ENCODE measurements at regions not wholly inside any gene's neighbourhood (a gene's known extent, or its start where the extent isn't known, plus 50 kb on each side); places are given as distances from the start of the nearest gene placed in this dataset.

DNA sequence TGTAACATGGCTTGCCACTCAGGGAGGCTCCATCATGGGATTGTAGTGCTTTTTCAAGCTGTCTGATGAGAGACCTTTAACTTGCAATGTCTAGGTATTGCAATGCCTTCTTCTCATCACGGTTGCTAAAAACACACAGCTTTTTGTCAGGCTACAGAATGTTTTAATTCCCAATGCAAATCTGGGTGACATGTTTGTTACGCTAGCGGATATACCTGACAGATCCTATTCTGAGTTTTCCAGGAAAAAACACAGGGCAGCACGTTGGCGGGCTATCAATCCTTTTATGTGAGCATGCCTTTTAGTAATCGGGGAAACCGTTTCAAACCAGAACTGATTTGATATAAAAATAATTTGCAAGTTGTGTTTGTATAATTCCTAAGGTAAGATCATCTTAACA is 577.2 kb upstream of the MAP3K7 start:
- no peaks in the 10 kb centered on the region for H3K36me3 ChIP-seq (ENCODE audit: control insufficient read depth in 1 of 2, insufficient read depth in 2 of 2, low read length in 2 of 2)
- H3K9ac ChIP-seq (ENCODE audit: low read depth in 1 of 2, low read length in 2 of 2): no peak overlapping the region
- H3K9me3 ChIP-seq (ENCODE audit: control insufficient read depth in 1 of 2, low read length in 2 of 2): no peaks in the 10 kb centered on the region
- H3K4me1 ChIP-seq (ENCODE audit: control insufficient read depth in 1 of 2, insufficient read depth in 2 of 2, low read length in 2 of 2): no peaks in the 10 kb centered on the region
- no peaks in the 10 kb centered on the region for H3K27me3 ChIP-seq (ENCODE audit: control insufficient read depth in 1 of 2, insufficient read depth in 2 of 2, low read length in 2 of 2)
- H3K4me3 ChIP-seq (ENCODE audit: low read depth in 1 of 2, low read length in 2 of 2): no peak overlapping the region
- no peak overlapping the region for H3K27ac ChIP-seq (ENCODE audit: low read depth, low read length)

DNA sequence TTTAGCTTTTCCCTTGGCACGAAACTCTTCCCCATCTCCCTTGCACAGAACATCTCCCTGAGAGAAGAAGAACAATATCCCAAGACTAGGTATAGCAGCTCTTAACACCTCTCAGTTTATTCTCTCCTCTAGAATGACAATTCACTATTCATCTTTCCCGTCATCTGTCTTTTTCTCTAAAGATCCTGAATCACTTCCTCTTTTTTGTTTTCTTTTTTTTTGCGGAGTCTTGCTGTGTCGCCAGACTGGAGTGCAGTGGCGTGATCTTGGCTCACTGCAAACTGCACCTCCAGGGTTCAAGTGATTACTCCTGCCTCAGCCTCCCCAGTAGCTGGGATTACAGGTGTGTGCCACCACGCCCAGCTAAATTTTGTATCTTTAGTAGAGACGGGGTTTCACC is 574.4 kb upstream of the MAP3K7 start:
- no peaks in the 10 kb centered on the region for H3K27me3 ChIP-seq (ENCODE audit: control insufficient read depth in 1 of 2, insufficient read depth in 2 of 2, low read length in 2 of 2)
- H3K4me1 ChIP-seq (ENCODE audit: control insufficient read depth in 1 of 2, insufficient read depth in 2 of 2, low read length in 2 of 2): no peaks in the 10 kb centered on the region
- no peak overlapping the region for H3K4me3 ChIP-seq (ENCODE audit: low read depth in 1 of 2, low read length in 2 of 2)
- no peak overlapping the region for H3K9ac ChIP-seq (ENCODE audit: low read depth in 1 of 2, low read length in 2 of 2)
- no peaks in the 10 kb centered on the region for H3K9me3 ChIP-seq (ENCODE audit: control insufficient read depth in 1 of 2, low read length in 2 of 2)
- no peak overlapping the region for H3K27ac ChIP-seq (ENCODE audit: low read depth, low read length)
- no peaks in the 10 kb centered on the region for H3K36me3 ChIP-seq (ENCODE audit: control insufficient read depth in 1 of 2, insufficient read depth in 2 of 2, low read length in 2 of 2)

GRCh38 chr6:91155129-91155785 is 568.4 kb upstream of the MAP3K7 start:
- no peaks in the 10 kb centered on the region for H3K36me3 ChIP-seq (ENCODE audit: control insufficient read depth in 1 of 2, insufficient read depth in 2 of 2, low read length in 2 of 2)
- H3K27me3 ChIP-seq (ENCODE audit: control insufficient read depth in 1 of 2, insufficient read depth in 2 of 2, low read length in 2 of 2): no peaks in the 10 kb centered on the region
- H3K9me3 ChIP-seq (ENCODE audit: control insufficient read depth in 1 of 2, low read length in 2 of 2): no peaks in the 10 kb centered on the region
- no peak overlapping the region for H3K4me3 ChIP-seq (ENCODE audit: low read depth in 1 of 2, low read length in 2 of 2)
- no peak overlapping the region for H3K9ac ChIP-seq (ENCODE audit: low read depth in 1 of 2, low read length in 2 of 2)
- H3K27ac ChIP-seq (ENCODE audit: low read depth, low read length): no peak overlapping the region
- H3K4me1 ChIP-seq (ENCODE audit: control insufficient read depth in 1 of 2, insufficient read depth in 2 of 2, low read length in 2 of 2): no peaks in the 10 kb centered on the region

DNA sequence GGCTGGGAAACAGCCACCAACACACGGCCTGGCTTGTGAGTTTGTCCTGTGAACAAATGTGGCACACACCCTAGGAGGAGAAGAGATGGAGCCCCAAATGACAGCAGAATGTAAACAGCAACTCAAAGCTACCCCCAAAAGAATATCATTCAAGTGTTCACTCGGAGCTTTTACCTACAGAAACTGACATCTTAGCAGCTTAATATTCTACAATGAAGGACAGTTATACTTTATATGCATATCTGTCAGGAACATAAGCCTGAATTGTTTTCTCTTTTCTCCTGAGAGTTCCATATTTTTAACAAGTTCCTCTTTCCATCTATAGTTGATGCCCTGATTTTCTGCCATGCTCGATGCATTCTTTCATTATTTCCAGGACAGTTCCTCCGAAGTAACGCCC is 566.0 kb upstream of the MAP3K7 start:
- Histone ChIP-seq H3K27me3 (ENCODE audit: control insufficient read depth in 1 of 2, insufficient read depth in 2 of 2, low read length in 2 of 2) (no peaks in the 10 kb centered on the region), H3K4me1 (ENCODE audit: control insufficient read depth in 1 of 2, insufficient read depth in 2 of 2, low read length in 2 of 2) (no peaks in the 10 kb centered on the region), H3K36me3 (ENCODE audit: control insufficient read depth in 1 of 2, insufficient read depth in 2 of 2, low read length in 2 of 2) (no peaks in the 10 kb centered on the region), H3K9ac (ENCODE audit: low read depth in 1 of 2, low read length in 2 of 2) (no peak overlapping the region), H3K27ac (ENCODE audit: low read depth, low read length) (no peak overlapping the region), H3K4me3 (ENCODE audit: low read depth in 1 of 2, low read length in 2 of 2) (no peak overlapping the region), H3K9me3 (ENCODE audit: control insufficient read depth in 1 of 2, low read length in 2 of 2) (no peaks in the 10 kb centered on the region)

- H3K27ac ChIP-seq (ENCODE audit: low read depth, low read length): no peak overlapping the region
- H3K27me3 ChIP-seq (ENCODE audit: control insufficient read depth in 1 of 2, insufficient read depth in 2 of 2, low read length in 2 of 2): no peaks in the 10 kb centered on the region
- no peak overlapping the region for H3K4me3 ChIP-seq (ENCODE audit: low read depth in 1 of 2, low read length in 2 of 2)
- no peaks in the 10 kb centered on the region for H3K9me3 ChIP-seq (ENCODE audit: control insufficient read depth in 1 of 2, low read length in 2 of 2)
- no peaks in the 10 kb centered on the region for H3K4me1 ChIP-seq (ENCODE audit: control insufficient read depth in 1 of 2, insufficient read depth in 2 of 2, low read length in 2 of 2)
- H3K9ac ChIP-seq (ENCODE audit: low read depth in 1 of 2, low read length in 2 of 2): no peak overlapping the region
- no peaks in the 10 kb centered on the region for H3K36me3 ChIP-seq (ENCODE audit: control insufficient read depth in 1 of 2, insufficient read depth in 2 of 2, low read length in 2 of 2)
These were observed 563.3 kb upstream of the MAP3K7 start for GRCh38 chr6:91149956-91150705.

- H3K4me1 ChIP-seq (ENCODE audit: control insufficient read depth in 1 of 2, insufficient read depth in 2 of 2, low read length in 2 of 2): no peaks in the 10 kb centered on the region
These were observed 562.5 kb upstream of the MAP3K7 start for GRCh38 chr6:91149246-91149955.

DNA sequence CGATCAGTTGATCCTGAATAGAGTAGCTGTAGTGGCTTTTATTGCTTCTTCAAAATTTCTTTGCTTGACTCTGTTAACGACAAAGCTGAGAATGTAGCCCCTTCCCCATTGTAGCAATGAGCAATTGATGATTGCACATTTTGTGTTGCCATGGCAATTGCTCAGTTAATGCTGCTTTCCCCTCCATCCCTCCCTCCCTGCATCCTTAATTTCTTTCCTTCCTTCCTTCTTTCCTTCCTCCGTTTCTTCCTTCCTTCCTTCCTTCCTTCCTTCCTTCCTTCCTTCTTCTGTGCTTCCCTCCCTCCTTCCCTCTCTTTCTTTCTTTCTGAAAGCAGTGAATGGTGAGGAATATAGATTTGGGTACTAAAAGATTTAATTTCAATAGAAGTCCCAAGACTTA is 557.3 kb upstream of the MAP3K7 start:
- peaks cover 0 to 6% of the 10 kb centered on the region in 2 donors for H3K4me1 ChIP-seq (ENCODE audit: control insufficient read depth in 1 of 2, insufficient read depth in 2 of 2, low read length in 2 of 2)
- no peak overlapping the region for H3K9ac ChIP-seq (ENCODE audit: low read depth in 1 of 2, low read length in 2 of 2)
- no peak overlapping the region for H3K4me3 ChIP-seq (ENCODE audit: low read depth in 1 of 2, low read length in 2 of 2)
- H3K9me3 ChIP-seq (ENCODE audit: control insufficient read depth in 1 of 2, low read length in 2 of 2): no peaks in the 10 kb centered on the region
- no peak overlapping the region for H3K27ac ChIP-seq (ENCODE audit: low read depth, low read length)
- no peaks in the 10 kb centered on the region for H3K36me3 ChIP-seq (ENCODE audit: control insufficient read depth in 1 of 2, insufficient read depth in 2 of 2, low read length in 2 of 2)
- no peaks in the 10 kb centered on the region for H3K27me3 ChIP-seq (ENCODE audit: control insufficient read depth in 1 of 2, insufficient read depth in 2 of 2, low read length in 2 of 2)

More at GRCh38 chr6:91149246-91149955, 562.5 kb upstream of the MAP3K7 start:
- no peaks in the 10 kb centered on the region for H3K9me3 ChIP-seq (ENCODE audit: control insufficient read depth in 1 of 2, low read length in 2 of 2)
- H3K27me3 ChIP-seq (ENCODE audit: control insufficient read depth in 1 of 2, insufficient read depth in 2 of 2, low read length in 2 of 2): no peaks in the 10 kb centered on the region
- no peak overlapping the region for H3K9ac ChIP-seq (ENCODE audit: low read depth in 1 of 2, low read length in 2 of 2)
- H3K36me3 ChIP-seq (ENCODE audit: control insufficient read depth in 1 of 2, insufficient read depth in 2 of 2, low read length in 2 of 2): no peaks in the 10 kb centered on the region
- H3K27ac ChIP-seq (ENCODE audit: low read depth, low read length): no peak overlapping the region
- H3K4me3 ChIP-seq (ENCODE audit: low read depth in 1 of 2, low read length in 2 of 2): no peak overlapping the region

DNA sequence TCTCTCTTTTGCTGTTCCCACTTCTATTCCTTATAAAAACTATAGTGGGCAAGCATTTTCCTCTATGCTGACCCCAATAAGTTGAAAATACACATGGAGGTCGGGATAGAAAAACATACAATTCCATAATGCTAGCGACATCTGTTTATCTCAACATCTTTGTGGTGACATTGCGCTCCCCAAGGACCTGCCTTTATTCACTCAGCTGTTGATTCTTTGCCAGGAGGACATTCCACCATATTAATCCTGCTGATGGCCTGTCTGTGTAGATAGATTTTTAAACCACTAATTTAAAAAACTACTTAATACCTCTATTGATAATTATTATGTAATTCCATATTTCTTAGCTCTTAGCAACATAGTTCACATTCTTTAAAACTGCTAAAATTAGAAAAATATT is 555.3 kb upstream of the MAP3K7 start:
- peaks cover 0 to 6% of the 10 kb centered on the region in 2 donors for H3K4me1 ChIP-seq (ENCODE audit: control insufficient read depth in 1 of 2, insufficient read depth in 2 of 2, low read length in 2 of 2)
- H3K9me3 ChIP-seq (ENCODE audit: control insufficient read depth in 1 of 2, low read length in 2 of 2): no peaks in the 10 kb centered on the region
- H3K27ac ChIP-seq (ENCODE audit: low read depth, low read length): no peak overlapping the region
- H3K27me3 ChIP-seq (ENCODE audit: control insufficient read depth in 1 of 2, insufficient read depth in 2 of 2, low read length in 2 of 2): no peaks in the 10 kb centered on the region
- no peak overlapping the region for H3K9ac ChIP-seq (ENCODE audit: low read depth in 1 of 2, low read length in 2 of 2)
- H3K4me3 ChIP-seq (ENCODE audit: low read depth in 1 of 2, low read length in 2 of 2): no peak overlapping the region
- H3K36me3 ChIP-seq (ENCODE audit: control insufficient read depth in 1 of 2, insufficient read depth in 2 of 2, low read length in 2 of 2): no peaks in the 10 kb centered on the region

DNA sequence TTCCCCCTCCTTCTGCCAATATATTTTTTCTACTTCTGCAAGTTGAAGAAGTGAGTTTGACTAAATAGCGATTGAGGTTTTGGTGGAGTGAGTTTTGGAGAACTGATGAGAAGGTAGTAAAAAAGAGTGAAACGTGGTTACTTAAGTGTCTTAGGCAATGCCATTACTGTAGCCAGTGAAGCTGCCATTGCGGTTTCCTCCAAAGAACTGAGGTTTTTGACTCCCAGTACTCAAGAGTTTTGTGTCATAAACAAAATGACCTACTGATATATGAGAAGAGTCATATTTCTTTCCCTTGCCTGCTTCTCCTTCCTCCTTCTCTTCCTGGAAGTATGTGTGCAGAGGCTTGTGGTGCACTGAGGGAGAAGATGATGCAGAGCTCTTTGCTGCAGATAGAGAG is 554.5 kb upstream of the MAP3K7 start:
- H3K9me3 ChIP-seq (ENCODE audit: control insufficient read depth in 1 of 2, low read length in 2 of 2): no peaks in the 10 kb centered on the region
- H3K36me3 ChIP-seq (ENCODE audit: control insufficient read depth in 1 of 2, insufficient read depth in 2 of 2, low read length in 2 of 2): no peaks in the 10 kb centered on the region
- no peak overlapping the region for H3K27ac ChIP-seq (ENCODE audit: low read depth, low read length)
- H3K4me3 ChIP-seq (ENCODE audit: low read depth in 1 of 2, low read length in 2 of 2): no peak overlapping the region
- no peaks in the 10 kb centered on the region for H3K27me3 ChIP-seq (ENCODE audit: control insufficient read depth in 1 of 2, insufficient read depth in 2 of 2, low read length in 2 of 2)
- H3K4me1 ChIP-seq (ENCODE audit: control insufficient read depth in 1 of 2, insufficient read depth in 2 of 2, low read length in 2 of 2): peaks cover 0 to 6% of the 10 kb centered on the region in 2 donors
- H3K9ac ChIP-seq (ENCODE audit: low read depth in 1 of 2, low read length in 2 of 2): no peak overlapping the region

- Histone ChIP-seq H3K9me3 (ENCODE audit: control insufficient read depth in 1 of 2, low read length in 2 of 2) (no peaks in the 10 kb centered on the region), H3K36me3 (ENCODE audit: control insufficient read depth in 1 of 2, insufficient read depth in 2 of 2, low read length in 2 of 2) (no peaks in the 10 kb centered on the region), H3K4me1 (ENCODE audit: control insufficient read depth in 1 of 2, insufficient read depth in 2 of 2, low read length in 2 of 2) (peaks cover 0 to 6% of the 10 kb centered on the region in 2 donors), H3K27ac (ENCODE audit: low read depth, low read length) (no peak overlapping the region), H3K27me3 (ENCODE audit: control insufficient read depth in 1 of 2, insufficient read depth in 2 of 2, low read length in 2 of 2) (no peaks in the 10 kb centered on the region), H3K9ac (ENCODE audit: low read depth in 1 of 2, low read length in 2 of 2) (no peak overlapping the region), H3K4me3 (ENCODE audit: low read depth in 1 of 2, low read length in 2 of 2) (no peak overlapping the region)
These were observed 553.6 kb upstream of the MAP3K7 start for GRCh38 chr6:91140449-91140848.
